IMR-90 (cell line): ENCODE measurements at regions not wholly inside any gene's neighbourhood (a gene's known extent, or its start where the extent isn't known, plus 50 kb on each side); places are given as distances from the start of the nearest gene placed in this dataset.

Experiments used
- ATAC-seq: fragments of 200-7000 bp; cut with Tn5 transposase; 2 replicates; pipeline ENCODE4 v1.9.1; 2020; ENCODE audit warnings: low read depth, mild to moderate bottlenecking, moderate library complexity
- BruUV-seq: library from RNA; stranded (reverse); fragments of 400-500 nt; replicated peaks from 2 replicates; lab custom pipeline; 2021; lab: Mats Ljungman, UMichigan
- CTCF ChIA-PET: fragments of 300-600 bp; formaldehyde crosslinking; extraction: SDS; loops from one replicate; lab custom pipeline; 2021; ENCODE audit warnings: antibody characterized with exemption; lab: Yijun Ruan, JAX
- POLR2A ChIA-PET: fragments of 300-600 bp; sonication (Branson Sonifier 250); formaldehyde crosslinking; loops from one replicate; lab custom pipeline; 2022; ENCODE audit warnings: antibody characterized with exemption; ENCODE audit not compliant: unreplicated experiment; lab: Charles Lee
- DNase-seq: peaks from one replicate; pipeline ENCODE4 v3.0.0; 2013
- H2AFZ ChIP-seq: replicated peaks from 2 replicates; pipeline ENCODE3; 2013; ENCODE audit warnings: low read length, mild to moderate bottlenecking; ENCODE audit not compliant: poor library complexity
- H2AK5ac ChIP-seq: 2 replicates; pipeline ENCODE4 v1.6.1; 2013; ENCODE audit warnings: low read depth, low read length, inconsistent platforms
- H2AK9ac ChIP-seq: replicated peaks from 2 replicates; pipeline ENCODE3; 2013; ENCODE audit warnings: mild to moderate bottlenecking, low read depth, low read length, moderate library complexity; ENCODE audit not compliant: poor library complexity
- H2BK120ac ChIP-seq: 2 replicates; pipeline ENCODE4 v1.6.1; 2013; ENCODE audit warnings: low read depth, low read length, inconsistent platforms
- H2BK15ac ChIP-seq: 3 replicates; pipeline ENCODE4 v1.6.1; 2013; ENCODE audit warnings: low read depth, low read length, inconsistent platforms
- H2BK20ac ChIP-seq: 2 replicates; pipeline ENCODE4 v1.6.1; 2013; ENCODE audit warnings: low read depth, mild to moderate bottlenecking, inconsistent platforms, low read length, moderate library complexity
- H2BK5ac ChIP-seq: 2 replicates; pipeline ENCODE4 v1.6.1; 2013; ENCODE audit warnings: mild to moderate bottlenecking, low read depth, low read length, inconsistent platforms; ENCODE audit not compliant: poor library complexity, severe bottlenecking
- H3K14ac ChIP-seq: replicated peaks from 2 replicates; pipeline ENCODE4 v1.6.1; 2013; ENCODE audit warnings: low read depth, low read length, inconsistent platforms
- H3K18ac ChIP-seq: 2 replicates; pipeline ENCODE4 v1.6.1; 2013; ENCODE audit warnings: low read depth, low read length, control low read depth
- H3K23ac ChIP-seq: 2 replicates; pipeline ENCODE4 v1.6.1; 2013; ENCODE audit warnings: low read depth, low read length, inconsistent platforms
- H3K27ac ChIP-seq: 2 replicates; pipeline ENCODE4 v1.5.1; 2013; ENCODE audit warnings: mild to moderate bottlenecking, control low read depth, low read length; ENCODE audit not compliant: insufficient read depth
- H3K27me3 ChIP-seq: 2 replicates; pipeline ENCODE4 v1.6.1; 2013; ENCODE audit warnings: low read length; ENCODE audit not compliant: control insufficient read depth, insufficient read depth
- H3K36me3 ChIP-seq: 2 replicates; pipeline ENCODE4 v1.6.1; 2013; ENCODE audit warnings: low read length, mixed read lengths; ENCODE audit not compliant: control insufficient read depth, insufficient read depth
- H3K4ac ChIP-seq: 2 replicates; pipeline ENCODE4 v1.6.1; 2013; ENCODE audit warnings: low read depth, low read length, inconsistent platforms
- H3K4me1 ChIP-seq: 2 replicates; pipeline ENCODE4 v1.6.1; 2013; ENCODE audit warnings: low read length, mixed read lengths; ENCODE audit not compliant: control insufficient read depth, insufficient read depth
- H3K4me2 ChIP-seq: 2 replicates; pipeline ENCODE4 v1.6.1; 2013; ENCODE audit warnings: low read depth, mild to moderate bottlenecking, control low read depth, low read length, moderate library complexity
- H3K4me3 ChIP-seq: 2 replicates; pipeline ENCODE4 v1.5.1; 2013; ENCODE audit warnings: low read depth, mild to moderate bottlenecking, control low read depth, low read length, moderate library complexity; ENCODE audit not compliant: insufficient read depth
- H3K56ac ChIP-seq: 2 replicates; pipeline ENCODE4 v1.6.1; 2013; ENCODE audit warnings: low read length, inconsistent platforms; ENCODE audit not compliant: insufficient read depth; ENCODE audit errors: extremely low read depth
- H3K79me1 ChIP-seq, 2 experiments: 2 replicates each; pipeline ENCODE4 v1.6.1; 2013; ENCODE audit warnings: low read length in 2 of 2, inconsistent platforms in 1 of 2, low read depth in 1 of 2
- H3K9ac ChIP-seq: 2 replicates; pipeline ENCODE4 v1.6.1; 2013; ENCODE audit warnings: low read depth, low read length, control low read depth
- H3K9me1 ChIP-seq: 2 replicates; pipeline ENCODE4 v1.6.1; 2013; ENCODE audit warnings: low read length, inconsistent platforms; ENCODE audit not compliant: insufficient read depth
- H3K9me3 ChIP-seq: 2 replicates; pipeline ENCODE4 v1.6.1; 2013; ENCODE audit warnings: low read length; ENCODE audit not compliant: control insufficient read depth, insufficient read depth
- H4K20me1 ChIP-seq: 2 replicates; pipeline ENCODE4 v1.6.1; 2013; ENCODE audit warnings: low read length, inconsistent platforms; ENCODE audit not compliant: insufficient read depth
- H4K5ac ChIP-seq: 2 replicates; pipeline ENCODE4 v1.6.1; 2013; ENCODE audit warnings: mild to moderate bottlenecking, low read depth, low read length, control low read depth
- H4K8ac ChIP-seq, 2 experiments: 2 replicates each; pipeline ENCODE4 v1.6.1; 2013; ENCODE audit warnings: low read depth in 2 of 2, low read length in 2 of 2, control low read depth in 1 of 2, inconsistent platforms in 1 of 2
- H4K91ac ChIP-seq: 2 replicates; pipeline ENCODE4 v1.6.1; 2013; ENCODE audit warnings: low read depth, low read length, inconsistent platforms; ENCODE audit not compliant: insufficient read depth
- BHLHE40 ChIP-seq: fragments of 150-350 bp; IDR thresholded peaks from 2 replicates; pipeline ENCODE4 v1.6.1; 2016; ENCODE audit warnings: mild to moderate bottlenecking, low read depth, low read length
- CEBPB ChIP-seq: IDR thresholded peaks from 2 replicates; pipeline ENCODE4 v1.6.1; 2012; ENCODE audit warnings: low read depth, low read length, improper control_type of control experiment
- CHD1 ChIP-seq: IDR thresholded peaks from 2 replicates; pipeline ENCODE4 v1.6.1; 2012; ENCODE audit warnings: low read depth, low read length, improper control_type of control experiment
- CTCF ChIP-seq: conservative IDR thresholded peaks from 2 replicates; pipeline ENCODE4 v1.5.1; 2012; ENCODE audit warnings: mild to moderate bottlenecking, low read depth, low read length, improper control_type of control experiment
- ELK1 ChIP-seq: fragments of 150-350 bp; IDR thresholded peaks from 2 replicates; pipeline ENCODE4 v1.6.1; 2016; ENCODE audit warnings: low read depth, mild to moderate bottlenecking, low read length, moderate library complexity, borderline replicate concordance
- FOS ChIP-seq: fragments of 150-350 bp; IDR thresholded peaks from 2 replicates; pipeline ENCODE4 v1.6.1; 2016; ENCODE audit warnings: low read depth, low read length
- MAFK ChIP-seq: IDR thresholded peaks from 2 replicates; pipeline ENCODE4 v1.6.1; 2012; ENCODE audit warnings: low read depth, low read length, improper control_type of control experiment
- MAZ ChIP-seq: IDR thresholded peaks from 2 replicates; pipeline ENCODE4 v1.6.1; 2012; ENCODE audit warnings: low read depth, mild to moderate bottlenecking, low read length, improper control_type of control experiment, moderate library complexity, borderline replicate concordance
- MXI1 ChIP-seq: IDR thresholded peaks from 2 replicates; pipeline ENCODE4 v1.6.1; 2012; ENCODE audit warnings: low read depth, mild to moderate bottlenecking, low read length, moderate library complexity, borderline replicate concordance
- NFE2L2 ChIP-seq: fragments of 150-350 bp; IDR thresholded peaks from 2 replicates; pipeline ENCODE4 v1.6.1; 2016; ENCODE audit warnings: low read depth, mild to moderate bottlenecking, low read length
- POLR2A ChIP-seq: IDR thresholded peaks from 2 replicates; pipeline ENCODE4 v1.6.1; 2012; ENCODE audit warnings: mild to moderate bottlenecking, low read depth, low read length
- RAD21 ChIP-seq: IDR thresholded peaks from 2 replicates; pipeline ENCODE4 v1.6.1; 2012; ENCODE audit warnings: low read length, improper control_type of control experiment
- RCOR1 ChIP-seq: IDR thresholded peaks from 2 replicates; pipeline ENCODE4 v1.6.1; 2012; ENCODE audit warnings: mild to moderate bottlenecking, low read length, improper control_type of control experiment; ENCODE audit not compliant: insufficient replicate concordance
- RFX5 ChIP-seq: IDR thresholded peaks from 2 replicates; pipeline ENCODE4 v1.8.0; 2012; ENCODE audit warnings: low read depth, mild to moderate bottlenecking, low read length, moderate library complexity
- SMC3 ChIP-seq: fragments of 150-350 bp; IDR thresholded peaks from 2 replicates; pipeline ENCODE4 v1.6.1; 2016; ENCODE audit warnings: low read depth, mild to moderate bottlenecking, antibody characterized with exemption, low read length, moderate library complexity
- WGBS, 2 experiments: methylation state at CpG; one replicate each; pipeline versions ENCODE4 v1.1.5 to v1.1.7; 2013; ENCODE audit warnings: missing lambda C conversion rate in 2 of 2; ENCODE audit not compliant: insufficient read length in 1 of 2; ENCODE audit errors: extremely low coverage in 2 of 2; 5-methylcytosine and 5-hydroxymethylcytosine counted together
- dilution Hi-C: fragments of 300-500 bp; cut with HindIII; formaldehyde crosslinking; loops from one replicate; pipeline ENCODE4 v1.14.3; 2018; ENCODE audit warnings: low sequenced_read_pairs; ENCODE audit not compliant: unreplicated experiment
- in situ Hi-C: fragments of 300-500 bp; cut with MboI; formaldehyde crosslinking; loops from 3 replicates; pipeline ENCODE4 v1.14.3; 2019; ENCODE audit warnings: low sequenced_read_pairs, inconsistent platforms, mixed read lengths
- intact Hi-C: fragments of 100-400 bp; cut with micrococcal nuclease; formaldehyde crosslinking; loops from 2 replicates; pipeline ENCODE4 v1.10.0; 2022
- TF ChIP-seq, protein P1 (sequence below): fragments of 150-350 bp; IDR thresholded peaks from 2 replicates; pipeline ENCODE4 v1.6.1; 2017; ENCODE audit warnings: mild to moderate bottlenecking, antibody characterized with exemption, low read length, low read depth

DNA sequence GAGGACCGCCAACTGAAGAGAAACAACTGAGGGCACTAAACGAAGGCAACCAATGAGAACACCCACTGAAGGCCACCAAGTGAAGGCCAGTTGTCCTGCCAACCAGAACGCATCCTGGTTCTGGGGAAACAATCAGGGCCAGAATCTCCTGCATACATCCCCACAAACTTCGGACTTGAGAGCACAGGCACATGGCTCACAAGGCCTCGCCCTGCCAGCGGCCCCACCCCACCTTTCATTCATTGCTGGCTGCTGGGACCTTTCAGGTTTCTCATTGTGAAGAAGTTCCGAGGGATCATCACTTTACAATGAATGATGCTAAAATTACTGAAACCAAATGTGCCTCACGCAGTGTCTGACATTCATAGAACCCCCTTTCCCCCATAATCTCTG is 79.2 kb upstream of the ABI1 start:
- no peaks in the 10 kb centered on the region for H3K9me3 ChIP-seq
- no peak overlapping the region for H3K23ac ChIP-seq
- no peak overlapping the region for H2BK120ac ChIP-seq
- no peak overlapping the region for H2AFZ ChIP-seq
- H4K8ac ChIP-seq = no peak overlapping the region
- H3K4me2 ChIP-seq = no peak overlapping the region
- no peaks in the 10 kb centered on the region for H3K79me1 ChIP-seq
- H3K18ac ChIP-seq = no peak overlapping the region
- H2AK9ac ChIP-seq = no peak overlapping the region
- WGBS, 2 experiments = 74% methylated on average over 8 of the region's 8 CpGs; no CpG with 5 or more reads in 1 of the 2 experiments
- H2BK5ac ChIP-seq = no peak overlapping the region
- H3K14ac ChIP-seq = no peak overlapping the region
- no peak overlapping the region for H2BK20ac ChIP-seq
- no peak overlapping the region for H2BK15ac ChIP-seq
- CTCF ChIA-PET = interaction anchor here (0.6 kb wide), 1 partner anchor 1329 kb away, joined by 4 read pairs; no protein-coding TSS in a partner anchor
- TF ChIP-seq CHD1 (no peak), MAFK (no peak), RFX5 (no peak), CTCF (no peak), SMC3 (no peak), NFE2L2 (no peak), MXI1 (no peak), RAD21 (no peak), FOS (no peak), ELK1 (no peak), POLR2A (no peak), RCOR1 (no peak), MAZ (no peak), CEBPB (no peak), BHLHE40 (no peak)
- TF ChIP-seq, protein P1, sequence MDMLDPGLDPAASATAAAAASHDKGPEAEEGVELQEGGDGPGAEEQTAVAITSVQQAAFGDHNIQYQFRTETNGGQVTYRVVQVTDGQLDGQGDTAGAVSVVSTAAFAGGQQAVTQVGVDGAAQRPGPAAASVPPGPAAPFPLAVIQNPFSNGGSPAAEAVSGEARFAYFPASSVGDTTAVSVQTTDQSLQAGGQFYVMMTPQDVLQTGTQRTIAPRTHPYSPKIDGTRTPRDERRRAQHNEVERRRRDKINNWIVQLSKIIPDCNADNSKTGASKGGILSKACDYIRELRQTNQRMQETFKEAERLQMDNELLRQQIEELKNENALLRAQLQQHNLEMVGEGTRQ = no peak
- no peak overlapping the region for H4K91ac ChIP-seq
- H3K4ac ChIP-seq = no peak overlapping the region
- H3K27ac ChIP-seq = no peak overlapping the region
- no TSS peak for BruUV-seq
- in situ Hi-C loops = no loop called here
- POLR2A ChIA-PET = no interaction called here
- no peak overlapping the region for H3K56ac ChIP-seq
- no peak overlapping the region for H3K4me3 ChIP-seq
- no peak overlapping the region for H2AK5ac ChIP-seq
- no peak overlapping the region for H3K9ac ChIP-seq
- H4K5ac ChIP-seq = no peak overlapping the region
- H3K9me1 ChIP-seq = no peaks in the 10 kb centered on the region
- no peaks in the 10 kb centered on the region for H3K36me3 ChIP-seq
- no peaks in the 10 kb centered on the region; the same call in 1 of the 2 replicates for H3K27me3 ChIP-seq
- ATAC-seq (no peak), DNase-seq (no peak)
- intact Hi-C loops = no loop called here
- no peaks in the 10 kb centered on the region for H3K4me1 ChIP-seq
- dilution Hi-C loops = no loop called here
- no peaks in the 10 kb centered on the region for H4K20me1 ChIP-seq
